ENCODE measurements at regions not wholly inside any gene's neighbourhood (a gene's known extent, or its start where the extent isn't known, plus 50 kb on each side); places are given as distances from the start of the nearest gene placed in this dataset.

GRCh38 chr2:65742977-65743376 lies 310.6 kb upstream of the SPRED2 start:
- H3K27ac Mint-ChIP-seq: no peak overlapping the region
- Histone ChIP-seq H3K27me3 (replicated peaks in 1 of 4; ENCODE audit: control extremely low read depth in 1 of 4, control insufficient read depth in 3 of 4, insufficient read depth in 4 of 4, low read length in 3 of 4) (peaks cover 0 to 8% (median 5%) of the 10 kb centered on the region in 4 experiments), H3K9me3 (ENCODE audit: control extremely low read depth in 1 of 3, control insufficient read depth in 2 of 3, insufficient read depth in 1 of 3, low read length in 2 of 3) (no peaks in the 10 kb centered on the region), H3K4me3 (ENCODE audit: control extremely low read depth in 1 of 5, extremely low read depth in 1 of 5, insufficient read depth in 1 of 5, low read depth in 2 of 5, low read length in 4 of 5) (no peak overlapping the region), H3K36me3 (replicated peaks in 1 of 2; ENCODE audit: control extremely low read depth in 1 of 2, control insufficient read depth in 1 of 2, extremely low read depth in 1 of 2, insufficient read depth in 2 of 2, low read length in 1 of 2) (no peaks in the 10 kb centered on the region), H3K4me2 (replicated peaks; ENCODE audit: low read depth, low read length, poor library complexity, severe bottlenecking) (no peak overlapping the region), H4K20me1 (ENCODE audit: control insufficient read depth, insufficient read depth, low read length, poor library complexity, severe bottlenecking) (no peaks in the 10 kb centered on the region), H3K27ac (ENCODE audit: low read length in 2 of 2) (no peak overlapping the region), H3K79me2 (ENCODE audit: control insufficient read depth, insufficient read depth, low read length) (no peaks in the 10 kb centered on the region), H3K9ac (ENCODE audit: low read length) (no peak overlapping the region), H2AFZ (ENCODE audit: insufficient read depth, low read depth, low read length, poor library complexity, severe bottlenecking) (no peak overlapping the region), H3K4me1 (ENCODE audit: control insufficient read depth in 2 of 2, insufficient read depth in 2 of 2, low read length in 2 of 2) (no peaks in the 10 kb centered on the region)
- TF ChIP-seq CTCF (IDR thresholded peaks at IDR 0.05) (no peak), EZH2 (IDR thresholded peaks at IDR 0.05; ENCODE audit: borderline replicate concordance, insufficient read depth, low read depth, low read length, poor library complexity, severe bottlenecking) (no peak)
- intact Hi-C loops (cut with micrococcal nuclease): no loop called here
- no peaks in the 10 kb centered on the region for H3K9me3 Mint-ChIP-seq (ENCODE audit: insufficient read depth)
- DNase-seq (no peak), ATAC-seq (ENCODE audit: low read depth) (no peak)
- POLR2A ChIA-PET: no interaction called here
- WGBS (ENCODE audit: insufficient coverage): 86% methylated on average over 1 of the region's 1 CpG
- CTCF ChIA-PET: no interaction called here
- H3K4me3 Mint-ChIP-seq: no peak overlapping the region
- H3K27me3 Mint-ChIP-seq: peaks cover 41% of the 10 kb centered on the region
- H3K4me1 Mint-ChIP-seq: no peaks in the 10 kb centered on the region

- no peak overlapping the region for H3K27ac Mint-ChIP-seq
These were observed 307.5 kb upstream of the SPRED2 start for GRCh38 chr2:65739927-65740326.

More at GRCh38 chr2:65739927-65740326, 307.5 kb upstream of the SPRED2 start:
- Histone ChIP-seq H3K9me3 (ENCODE audit: control extremely low read depth in 1 of 3, control insufficient read depth in 2 of 3, insufficient read depth in 1 of 3, low read length in 2 of 3) (no peaks in the 10 kb centered on the region), H3K27ac (ENCODE audit: low read length in 2 of 2) (no peak overlapping the region), H3K79me2 (ENCODE audit: control insufficient read depth, insufficient read depth, low read length) (no peaks in the 10 kb centered on the region), H2AFZ (ENCODE audit: insufficient read depth, low read depth, low read length, poor library complexity, severe bottlenecking) (no peak overlapping the region), H3K4me2 (replicated peaks; ENCODE audit: low read depth, low read length, poor library complexity, severe bottlenecking) (no peak overlapping the region), H3K4me1 (ENCODE audit: control insufficient read depth in 2 of 2, insufficient read depth in 2 of 2, low read length in 2 of 2) (no peaks in the 10 kb centered on the region), H3K4me3 (ENCODE audit: control extremely low read depth in 1 of 5, extremely low read depth in 1 of 5, insufficient read depth in 1 of 5, low read depth in 2 of 5, low read length in 4 of 5) (no peak overlapping the region), H3K9ac (ENCODE audit: low read length) (no peak overlapping the region), H4K20me1 (ENCODE audit: control insufficient read depth, insufficient read depth, low read length, poor library complexity, severe bottlenecking) (no peaks in the 10 kb centered on the region), H3K27me3 (replicated peaks in 1 of 4; ENCODE audit: control extremely low read depth in 1 of 4, control insufficient read depth in 3 of 4, insufficient read depth in 4 of 4, low read length in 3 of 4) (peaks cover 0 to 6% (median 4%) of the 10 kb centered on the region in 4 experiments), H3K36me3 (replicated peaks in 1 of 2; ENCODE audit: control extremely low read depth in 1 of 2, control insufficient read depth in 1 of 2, extremely low read depth in 1 of 2, insufficient read depth in 2 of 2, low read length in 1 of 2) (no peaks in the 10 kb centered on the region)
- Mint-ChIP-seq H3K4me3 (no peak overlapping the region), H3K27me3 (peaks cover 59% of the 10 kb centered on the region), H3K4me1 (no peaks in the 10 kb centered on the region), H3K9me3 (ENCODE audit: insufficient read depth) (no peaks in the 10 kb centered on the region)
- POLR2A ChIA-PET: no interaction called here
- intact Hi-C loops (cut with micrococcal nuclease): no loop called here
- CTCF ChIA-PET: no interaction called here
- TF ChIP-seq CTCF (IDR thresholded peaks at IDR 0.05) (no peak), EZH2 (IDR thresholded peaks at IDR 0.05; ENCODE audit: borderline replicate concordance, insufficient read depth, low read depth, low read length, poor library complexity, severe bottlenecking) (no peak)
- ATAC-seq (ENCODE audit: low read depth) (no peak), DNase-seq (no peak)
- 60% methylated on average over 1 of the region's 1 CpG for WGBS (ENCODE audit: insufficient coverage)

Data from B cell (primary cell).